AG09319 (cell line): ENCODE measurements at regions not wholly inside any gene's neighbourhood (a gene's known extent, or its start where the extent isn't known, plus 50 kb on each side); places are given as distances from the start of the nearest gene placed in this dataset.
"Not testable (repeated sequence)": the region's sequence is repeated elsewhere in the genome, so short reads cannot be mapped to it uniquely, and the experiment has no call there.

Experiments used
- DNase-seq: peaks from one replicate; pipeline ENCODE4 v3.0.0-alpha.2; 2010; ENCODE audit warnings: low read depth; ENCODE audit errors: extremely low read depth
- TF ChIP-seq, protein P1 (sequence below): IDR thresholded peaks from 2 replicates; pipeline ENCODE4 v1.5.1; 2011; ENCODE audit warnings: low read depth, mild to moderate bottlenecking, inconsistent platforms, low read length, moderate library complexity

GRCh38 chr6:169977434-169978265, 226.2 kb downstream of the ERMARD start:
- TF ChIP-seq, protein P1, sequence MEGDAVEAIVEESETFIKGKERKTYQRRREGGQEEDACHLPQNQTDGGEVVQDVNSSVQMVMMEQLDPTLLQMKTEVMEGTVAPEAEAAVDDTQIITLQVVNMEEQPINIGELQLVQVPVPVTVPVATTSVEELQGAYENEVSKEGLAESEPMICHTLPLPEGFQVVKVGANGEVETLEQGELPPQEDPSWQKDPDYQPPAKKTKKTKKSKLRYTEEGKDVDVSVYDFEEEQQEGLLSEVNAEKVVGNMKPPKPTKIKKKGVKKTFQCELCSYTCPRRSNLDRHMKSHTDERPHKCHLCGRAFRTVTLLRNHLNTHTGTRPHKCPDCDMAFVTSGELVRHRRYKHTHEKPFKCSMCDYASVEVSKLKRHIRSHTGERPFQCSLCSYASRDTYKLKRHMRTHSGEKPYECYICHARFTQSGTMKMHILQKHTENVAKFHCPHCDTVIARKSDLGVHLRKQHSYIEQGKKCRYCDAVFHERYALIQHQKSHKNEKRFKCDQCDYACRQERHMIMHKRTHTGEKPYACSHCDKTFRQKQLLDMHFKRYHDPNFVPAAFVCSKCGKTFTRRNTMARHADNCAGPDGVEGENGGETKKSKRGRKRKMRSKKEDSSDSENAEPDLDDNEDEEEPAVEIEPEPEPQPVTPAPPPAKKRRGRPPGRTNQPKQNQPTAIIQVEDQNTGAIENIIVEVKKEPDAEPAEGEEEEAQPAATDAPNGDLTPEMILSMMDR: no peak
- no peak for DNase-seq

DNA sequence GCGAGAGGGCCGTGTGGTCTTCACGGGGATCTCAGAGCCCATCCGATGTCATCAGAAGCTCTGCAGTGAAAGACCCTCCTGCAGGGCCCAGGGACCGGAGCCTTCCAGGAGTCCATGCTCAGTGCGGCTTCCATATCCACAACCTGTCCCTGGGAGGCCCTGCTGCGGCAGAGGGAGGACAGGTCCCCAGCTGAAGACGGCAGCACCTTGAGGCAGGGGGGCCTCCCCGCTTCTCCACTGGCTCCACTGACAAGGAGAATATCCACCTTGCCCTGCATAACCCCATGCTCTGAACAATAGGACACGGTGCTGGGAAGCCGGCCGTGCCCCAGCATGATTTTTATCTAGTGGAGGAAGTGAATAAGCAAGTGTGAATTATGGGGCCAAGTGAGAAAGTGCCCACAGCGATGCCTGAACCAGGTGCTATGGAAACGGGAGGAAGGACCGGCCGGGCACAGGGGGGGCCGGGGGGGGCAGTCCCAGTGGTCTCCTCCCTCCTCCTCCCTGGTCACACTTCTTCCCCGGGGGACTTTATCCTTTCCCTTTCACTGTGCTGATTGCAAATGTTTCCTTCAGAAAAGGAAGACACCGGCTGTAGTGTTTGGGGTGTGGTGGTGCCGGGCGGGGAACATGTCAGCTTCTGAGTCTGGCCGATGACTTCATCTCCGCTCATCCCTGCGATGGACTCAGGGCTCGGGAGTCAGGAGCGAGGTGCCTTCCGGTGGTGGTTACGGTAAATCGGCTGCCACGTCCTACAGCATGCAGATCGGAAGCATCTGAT, 225.1 kb downstream of the ERMARD start:
- TF ChIP-seq, protein P1: no peak
- no peak for DNase-seq

DNA sequence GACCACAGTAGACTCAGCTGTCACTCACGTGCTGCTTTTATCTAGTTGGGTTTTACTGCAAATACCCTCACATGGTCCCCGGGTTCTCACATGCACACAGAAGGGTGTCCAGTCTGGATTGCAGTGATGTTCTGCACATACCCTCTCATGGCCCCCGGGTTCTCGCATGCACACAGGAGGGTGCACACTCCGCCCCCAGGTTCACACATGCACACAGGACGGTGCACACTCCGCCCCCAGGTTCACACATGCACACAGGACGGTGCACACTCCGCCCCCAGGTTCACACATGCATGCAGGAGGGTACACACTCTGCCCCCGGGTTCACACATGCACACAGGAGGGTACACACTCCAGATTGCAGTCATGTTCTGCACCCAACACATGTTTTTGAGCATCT, 224.3 kb downstream of the ERMARD start:
- no peak for DNase-seq
- TF ChIP-seq, protein P1: no peak

GRCh38 chr6:169975286-169975685, 223.9 kb downstream of the ERMARD start:
- TF ChIP-seq, protein P1: no peak
- DNase-seq: no peak

DNA sequence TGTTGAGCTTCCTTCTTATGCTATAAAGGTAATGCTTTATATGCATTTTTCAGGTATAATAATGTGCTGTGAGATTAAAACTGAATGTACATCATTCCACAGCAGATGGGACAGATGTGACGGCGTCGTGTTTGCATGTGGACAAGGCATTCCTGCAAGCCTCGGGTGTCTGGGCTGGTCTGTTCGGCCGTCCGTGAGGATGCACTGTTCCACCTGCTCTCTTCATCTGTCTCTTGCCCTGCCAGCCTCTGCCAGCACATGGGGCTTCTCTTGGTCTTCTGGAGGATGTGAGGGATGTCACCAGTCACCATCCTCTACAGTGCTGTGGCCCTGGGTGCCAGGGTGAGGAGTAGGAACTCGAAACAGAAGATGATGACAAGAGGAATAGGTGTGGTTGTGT, 223.2 kb downstream of the ERMARD start:
- DNase-seq: no peak
- TF ChIP-seq, protein P1: no peak

DNA sequence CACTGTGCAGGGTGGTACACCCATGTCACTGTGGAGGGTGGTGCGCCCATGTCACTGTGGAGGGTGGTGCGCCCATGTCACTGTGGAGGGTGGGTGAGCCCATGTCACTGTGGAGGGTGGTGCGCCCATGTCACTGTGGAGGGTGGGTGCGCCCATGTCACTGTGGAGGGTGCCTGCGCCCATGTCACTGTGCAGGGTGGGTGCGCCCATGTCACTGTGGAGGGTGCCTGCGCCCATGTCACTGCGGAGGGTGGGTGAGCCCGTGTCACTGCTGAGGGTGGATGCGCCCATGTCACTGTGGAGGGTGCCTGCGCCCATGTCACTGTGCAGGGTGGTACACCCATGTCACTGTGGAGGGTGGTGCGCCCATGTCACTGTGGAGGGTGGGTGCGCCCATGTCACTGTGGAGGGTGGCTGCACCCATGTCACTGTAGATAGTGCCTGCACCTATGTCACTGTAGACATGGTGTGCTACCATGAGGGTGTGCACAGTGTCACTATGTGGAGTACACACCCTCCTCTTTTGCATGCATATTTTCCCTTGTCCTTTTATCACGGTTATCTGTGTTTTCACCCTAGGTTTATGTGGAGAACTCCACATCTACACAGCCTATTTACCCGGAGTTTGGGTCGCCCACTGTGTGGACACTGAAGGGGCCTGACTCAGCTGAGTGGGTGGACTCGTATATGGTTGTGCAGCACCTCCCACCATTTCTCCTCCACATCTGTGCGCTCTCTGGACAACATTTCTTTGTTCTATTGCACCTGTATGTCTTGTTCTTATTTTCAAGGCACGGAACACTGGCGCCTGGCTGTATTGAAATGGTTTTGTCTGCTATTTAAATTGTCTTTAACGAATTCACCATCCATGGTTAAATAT, 222.4 kb downstream of the ERMARD start:
- DNase-seq: not testable (repeated sequence)

DNA sequence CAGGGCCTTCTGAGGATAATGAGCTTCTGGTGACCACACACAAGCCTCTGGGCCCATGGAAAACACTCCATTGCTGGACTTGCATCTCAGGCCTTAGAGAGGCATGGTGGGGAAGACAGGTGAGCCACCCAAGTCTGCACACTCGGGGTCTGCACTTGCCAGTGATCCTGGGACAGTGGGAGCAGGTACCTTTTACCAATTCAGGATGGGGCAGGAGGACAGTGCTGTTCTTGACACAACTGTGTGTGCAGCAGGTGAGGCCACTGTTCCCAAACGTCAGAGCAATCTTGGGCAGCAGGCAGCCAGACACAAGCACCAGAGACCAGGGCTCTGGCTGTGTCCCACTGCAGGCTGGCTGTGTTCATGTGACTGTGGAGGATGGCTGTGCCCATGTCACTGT, 221.3 kb downstream of the ERMARD start:
- TF ChIP-seq, protein P1: no peak
- DNase-seq: no peak
